ENCODE measurements at regions not wholly inside any gene's neighbourhood (a gene's known extent, or its start where the extent isn't known, plus 50 kb on each side); places are given as distances from the start of the nearest gene placed in this dataset.

GRCh38 chr2:16398486-16399043 lies 267.1 kb downstream of the CYRIA start:
- peaks cover 0 to 3% (median 2%) of the 10 kb centered on the region in 5 donors for H3K27me3 ChIP-seq (ENCODE audit: control insufficient read depth in 5 of 5, insufficient read depth in 4 of 5, low read length in 5 of 5)

GRCh38 chr2:16397681-16398475 lies 267.8 kb downstream of the CYRIA start:
- H3K36me3 ChIP-seq (ENCODE audit: control insufficient read depth in 5 of 5, insufficient read depth in 5 of 5, low read length in 5 of 5): no peaks in the 10 kb centered on the region

More at GRCh38 chr2:16398486-16399043, 267.1 kb downstream of the CYRIA start:
- H3K4me3 ChIP-seq (ENCODE audit: low read depth in 1 of 5, low read length in 5 of 5): no peak overlapping the region
- H3K9ac ChIP-seq (ENCODE audit: low read length in 5 of 5): no peak overlapping the region
- no peak overlapping the region for H3K27ac ChIP-seq (ENCODE audit: low read depth, low read length)
- H3K36me3 ChIP-seq (ENCODE audit: control insufficient read depth in 5 of 5, insufficient read depth in 5 of 5, low read length in 5 of 5): no peaks in the 10 kb centered on the region
- peaks cover 0 to 7% (median 4%) of the 10 kb centered on the region in 5 donors for H3K4me1 ChIP-seq (ENCODE audit: control insufficient read depth in 5 of 5, insufficient read depth in 5 of 5, low read length in 5 of 5)
- no peaks in the 10 kb centered on the region for H3K9me3 ChIP-seq (ENCODE audit: control insufficient read depth in 5 of 5, low read length in 5 of 5)

DNA sequence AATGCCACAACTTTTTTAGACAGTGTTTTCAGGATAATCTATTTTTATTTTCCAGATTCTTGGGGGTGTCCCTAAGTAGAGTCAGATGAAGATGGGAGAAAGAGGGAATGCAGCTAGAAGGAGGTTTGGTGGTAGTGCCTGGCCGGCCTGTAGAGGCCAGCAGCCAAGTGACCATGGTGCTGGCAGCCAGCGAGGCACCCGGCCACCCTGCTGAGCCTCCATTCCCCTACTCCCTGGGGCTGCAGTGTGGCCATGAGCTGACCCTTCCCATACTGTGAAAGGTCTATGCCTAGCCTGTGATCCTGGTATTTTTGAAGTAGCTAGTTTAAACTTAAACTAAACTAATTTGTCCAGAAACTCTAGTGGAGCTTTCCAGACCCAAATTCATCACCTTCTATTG lies 268.6 kb downstream of the CYRIA start:
- no peak overlapping the region for H3K4me3 ChIP-seq (ENCODE audit: low read depth in 1 of 5, low read length in 5 of 5)
- peaks cover 0 to 9% (median 4%) of the 10 kb centered on the region in 5 donors for H3K4me1 ChIP-seq (ENCODE audit: control insufficient read depth in 5 of 5, insufficient read depth in 5 of 5, low read length in 5 of 5)
- peaks cover 0 to 3% (median 2%) of the 10 kb centered on the region in 5 donors for H3K27me3 ChIP-seq (ENCODE audit: control insufficient read depth in 5 of 5, insufficient read depth in 4 of 5, low read length in 5 of 5)
- no peaks in the 10 kb centered on the region for H3K36me3 ChIP-seq (ENCODE audit: control insufficient read depth in 5 of 5, insufficient read depth in 5 of 5, low read length in 5 of 5)
- no peaks in the 10 kb centered on the region for H3K9me3 ChIP-seq (ENCODE audit: control insufficient read depth in 5 of 5, low read length in 5 of 5)
- no peak overlapping the region for H3K9ac ChIP-seq (ENCODE audit: low read length in 5 of 5)
- no peak overlapping the region for H3K27ac ChIP-seq (ENCODE audit: low read depth, low read length)

More at GRCh38 chr2:16397681-16398475, 267.8 kb downstream of the CYRIA start:
- H3K27me3 ChIP-seq (ENCODE audit: control insufficient read depth in 5 of 5, insufficient read depth in 4 of 5, low read length in 5 of 5): peaks cover 0 to 3% (median 2%) of the 10 kb centered on the region in 5 donors
- H3K9me3 ChIP-seq (ENCODE audit: control insufficient read depth in 5 of 5, low read length in 5 of 5): no peaks in the 10 kb centered on the region
- peaks cover 0 to 7% (median 4%) of the 10 kb centered on the region in 5 donors for H3K4me1 ChIP-seq (ENCODE audit: control insufficient read depth in 5 of 5, insufficient read depth in 5 of 5, low read length in 5 of 5)
- no peak overlapping the region for H3K27ac ChIP-seq (ENCODE audit: low read depth, low read length)
- no peak overlapping the region for H3K4me3 ChIP-seq (ENCODE audit: low read depth in 1 of 5, low read length in 5 of 5)
- H3K9ac ChIP-seq (ENCODE audit: low read length in 5 of 5): no peak overlapping the region

DNA sequence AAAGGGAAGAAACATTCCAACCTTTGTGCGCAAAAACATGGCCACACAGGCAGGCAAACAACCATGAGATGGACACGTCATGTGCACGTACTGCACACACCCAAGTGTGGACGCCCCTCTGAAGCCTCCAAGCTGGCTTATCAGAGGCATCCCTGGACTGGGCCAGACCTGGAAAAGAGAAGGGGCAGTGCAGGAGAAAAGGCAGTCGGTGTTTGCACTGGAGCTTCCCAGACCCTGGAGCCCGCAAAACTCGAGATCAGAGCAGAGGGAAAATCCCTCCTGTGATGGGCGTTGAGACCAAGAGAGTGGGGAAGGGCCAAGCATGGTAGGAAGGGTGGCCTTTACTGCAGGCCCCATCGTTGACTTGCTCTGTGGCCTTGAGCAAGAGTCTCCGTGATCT lies 269.5 kb downstream of the CYRIA start:
- Histone ChIP-seq H3K27me3 (ENCODE audit: control insufficient read depth in 5 of 5, insufficient read depth in 4 of 5, low read length in 5 of 5) (peaks cover 0 to 3% (median 2%) of the 10 kb centered on the region in 5 donors), H3K4me3 (ENCODE audit: low read depth in 1 of 5, low read length in 5 of 5) (no peak overlapping the region), H3K27ac (ENCODE audit: low read depth, low read length) (no peak overlapping the region), H3K9ac (ENCODE audit: low read length in 5 of 5) (no peak overlapping the region), H3K36me3 (ENCODE audit: control insufficient read depth in 5 of 5, insufficient read depth in 5 of 5, low read length in 5 of 5) (no peaks in the 10 kb centered on the region), H3K9me3 (ENCODE audit: control insufficient read depth in 5 of 5, low read length in 5 of 5) (no peaks in the 10 kb centered on the region), H3K4me1 (ENCODE audit: control insufficient read depth in 5 of 5, insufficient read depth in 5 of 5, low read length in 5 of 5) (peaks cover 0 to 9% (median 4%) of the 10 kb centered on the region in 5 donors)

DNA sequence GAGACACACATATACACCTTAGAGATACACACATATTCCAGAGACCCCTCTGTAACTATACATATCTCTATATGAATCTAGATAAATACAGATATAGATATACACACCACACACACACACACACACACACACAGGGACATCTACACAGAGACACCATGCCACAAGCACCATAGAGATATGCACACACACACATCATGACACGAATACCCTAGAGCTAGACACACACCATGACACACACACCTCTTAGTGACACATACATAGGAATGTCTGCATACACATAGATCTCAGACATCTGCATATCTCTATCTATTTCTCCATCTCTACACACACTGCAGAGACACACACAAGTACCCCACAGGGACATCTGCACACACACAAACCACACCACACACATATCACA lies 270.0 kb downstream of the CYRIA start:
- Histone ChIP-seq H3K9ac (ENCODE audit: low read length in 5 of 5) (no peak overlapping the region), H3K4me3 (ENCODE audit: low read depth in 1 of 5, low read length in 5 of 5) (no peak overlapping the region), H3K27me3 (ENCODE audit: control insufficient read depth in 5 of 5, insufficient read depth in 4 of 5, low read length in 5 of 5) (peaks cover 0 to 3% (median 2%) of the 10 kb centered on the region in 5 donors), H3K4me1 (ENCODE audit: control insufficient read depth in 5 of 5, insufficient read depth in 5 of 5, low read length in 5 of 5) (peaks cover 0 to 9% (median 4%) of the 10 kb centered on the region in 5 donors), H3K9me3 (ENCODE audit: control insufficient read depth in 5 of 5, low read length in 5 of 5) (no peaks in the 10 kb centered on the region), H3K27ac (ENCODE audit: low read depth, low read length) (no peak overlapping the region), H3K36me3 (ENCODE audit: control insufficient read depth in 5 of 5, insufficient read depth in 5 of 5, low read length in 5 of 5) (no peaks in the 10 kb centered on the region)

DNA sequence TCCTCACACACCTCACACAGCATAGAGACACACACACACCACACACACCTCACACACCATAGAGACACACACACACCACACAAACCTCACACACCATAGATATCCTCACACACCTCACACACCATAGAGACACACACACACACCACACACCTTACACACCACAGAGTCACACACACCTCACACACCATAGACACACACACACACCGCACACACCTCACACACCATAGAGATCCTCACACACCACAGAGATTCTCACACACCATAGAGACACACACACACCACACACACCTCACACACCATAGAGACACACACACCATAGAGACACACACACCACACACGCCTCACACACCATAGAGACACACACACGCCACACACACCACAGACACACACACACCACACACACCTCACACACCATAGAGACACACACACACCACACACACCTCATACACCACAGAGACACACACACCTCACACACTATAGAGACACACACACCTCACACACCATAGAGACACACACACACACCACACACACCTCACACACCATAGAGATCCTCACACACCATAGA lies 270.6 kb downstream of the CYRIA start:
- peaks cover 0 to 4% (median 0%) of the 10 kb centered on the region in 5 donors for H3K4me1 ChIP-seq (ENCODE audit: control insufficient read depth in 5 of 5, insufficient read depth in 5 of 5, low read length in 5 of 5)
- no peak overlapping the region for H3K27ac ChIP-seq (ENCODE audit: low read depth, low read length)
- H3K9me3 ChIP-seq (ENCODE audit: control insufficient read depth in 5 of 5, low read length in 5 of 5): no peaks in the 10 kb centered on the region
- H3K4me3 ChIP-seq (ENCODE audit: low read depth in 1 of 5, low read length in 5 of 5): no peak overlapping the region
- peaks cover 0 to 3% (median 2%) of the 10 kb centered on the region in 5 donors for H3K27me3 ChIP-seq (ENCODE audit: control insufficient read depth in 5 of 5, insufficient read depth in 4 of 5, low read length in 5 of 5)
- no peak overlapping the region for H3K9ac ChIP-seq (ENCODE audit: low read length in 5 of 5)
- H3K36me3 ChIP-seq (ENCODE audit: control insufficient read depth in 5 of 5, insufficient read depth in 5 of 5, low read length in 5 of 5): no peaks in the 10 kb centered on the region

DNA sequence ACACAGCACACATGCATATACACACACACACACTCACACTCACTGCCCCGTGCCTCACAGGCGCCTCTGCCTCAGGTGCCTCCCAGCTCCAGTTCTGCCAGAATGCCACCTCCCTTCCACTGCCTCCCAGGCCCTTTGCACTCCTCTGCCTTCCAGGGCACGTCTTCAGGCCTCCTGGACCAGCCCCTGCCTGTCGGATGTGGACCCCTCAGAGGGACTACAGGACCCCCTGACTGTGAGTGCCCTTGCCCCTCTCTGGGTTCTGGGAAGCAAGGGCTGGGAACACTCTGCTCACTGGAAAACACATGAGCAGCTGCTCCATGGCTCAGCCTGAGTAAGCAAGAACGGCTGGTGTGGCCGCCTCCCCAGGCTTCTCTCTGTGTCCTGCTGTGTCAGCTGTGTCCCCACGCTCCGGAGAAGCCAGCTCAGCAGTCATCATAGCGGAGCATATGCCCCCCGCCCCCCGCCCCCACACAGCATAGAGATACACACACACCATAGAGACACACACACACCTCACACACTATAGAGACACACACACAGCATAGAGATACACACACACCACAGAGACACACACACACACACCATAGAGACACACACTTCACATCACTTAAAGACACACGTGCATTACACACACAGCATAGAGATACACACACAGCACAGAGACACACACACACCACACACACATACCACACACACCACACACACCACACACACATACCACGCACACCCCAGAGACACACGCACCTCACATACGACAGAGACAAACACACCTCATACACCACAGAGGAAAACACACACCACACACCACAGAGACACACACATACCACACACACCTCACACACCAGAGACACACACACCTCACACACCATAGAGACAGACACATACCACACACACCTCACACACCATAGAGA lies 271.3 kb downstream of the CYRIA start:
- H3K36me3 ChIP-seq (ENCODE audit: control insufficient read depth in 5 of 5, insufficient read depth in 5 of 5, low read length in 5 of 5): no peaks in the 10 kb centered on the region
- no peak overlapping the region for H3K27ac ChIP-seq (ENCODE audit: low read depth, low read length)
- H3K27me3 ChIP-seq (ENCODE audit: control insufficient read depth in 5 of 5, insufficient read depth in 4 of 5, low read length in 5 of 5): peaks cover 0 to 3% (median 2%) of the 10 kb centered on the region in 5 donors
- peaks cover 0 to 2% (median 0%) of the 10 kb centered on the region in 5 donors for H3K4me1 ChIP-seq (ENCODE audit: control insufficient read depth in 5 of 5, insufficient read depth in 5 of 5, low read length in 5 of 5)
- H3K9ac ChIP-seq (ENCODE audit: low read length in 5 of 5): no peak overlapping the region
- no peak overlapping the region for H3K4me3 ChIP-seq (ENCODE audit: low read depth in 1 of 5, low read length in 5 of 5)
- no peaks in the 10 kb centered on the region for H3K9me3 ChIP-seq (ENCODE audit: control insufficient read depth in 5 of 5, low read length in 5 of 5)

DNA sequence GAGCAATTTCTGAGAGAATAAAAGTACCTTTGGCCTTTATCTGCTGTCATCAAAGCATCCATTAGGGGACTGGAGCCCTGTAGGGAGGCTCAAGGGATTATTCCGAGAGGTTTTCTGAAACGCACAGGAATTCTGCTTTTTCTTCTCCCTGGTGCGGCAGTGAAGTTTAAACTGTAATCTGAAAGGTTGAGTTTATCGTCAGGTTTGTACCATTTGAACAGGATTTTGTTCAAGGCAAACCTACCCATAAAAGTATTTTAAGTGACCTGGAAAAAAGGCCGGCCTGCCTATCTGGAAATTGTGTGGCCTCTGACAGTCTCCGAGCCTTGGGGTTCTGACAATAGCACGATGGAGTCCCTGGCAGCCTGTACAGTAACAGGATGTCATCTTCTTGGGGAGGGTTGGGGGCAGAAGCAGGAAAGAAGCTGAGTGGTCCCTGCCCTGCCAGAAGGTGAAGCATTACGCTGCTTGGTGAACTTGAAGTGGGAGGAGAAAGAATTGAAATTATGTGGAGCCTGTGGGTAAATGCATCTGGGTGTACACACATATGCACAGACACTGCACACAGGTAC lies 272.0 kb downstream of the CYRIA start:
- Histone ChIP-seq H3K4me3 (ENCODE audit: low read depth in 1 of 5, low read length in 5 of 5) (no peak overlapping the region), H3K9ac (ENCODE audit: low read length in 5 of 5) (no peak overlapping the region), H3K36me3 (ENCODE audit: control insufficient read depth in 5 of 5, insufficient read depth in 5 of 5, low read length in 5 of 5) (no peaks in the 10 kb centered on the region), H3K4me1 (ENCODE audit: control insufficient read depth in 5 of 5, insufficient read depth in 5 of 5, low read length in 5 of 5) (peaks cover 0 to 2% (median 0%) of the 10 kb centered on the region in 5 donors), H3K27me3 (ENCODE audit: control insufficient read depth in 5 of 5, insufficient read depth in 4 of 5, low read length in 5 of 5) (peaks cover 0 to 3% (median 2%) of the 10 kb centered on the region in 5 donors), H3K27ac (ENCODE audit: low read depth, low read length) (no peak overlapping the region), H3K9me3 (ENCODE audit: control insufficient read depth in 5 of 5, low read length in 5 of 5) (no peaks in the 10 kb centered on the region)

- H3K36me3 ChIP-seq (ENCODE audit: control insufficient read depth in 5 of 5, insufficient read depth in 5 of 5, low read length in 5 of 5): no peaks in the 10 kb centered on the region
- peaks cover 0 to 2% (median 0%) of the 10 kb centered on the region in 5 donors for H3K4me1 ChIP-seq (ENCODE audit: control insufficient read depth in 5 of 5, insufficient read depth in 5 of 5, low read length in 5 of 5)
- no peak overlapping the region for H3K27ac ChIP-seq (ENCODE audit: low read depth, low read length)
- peaks cover 0 to 3% (median 2%) of the 10 kb centered on the region in 5 donors for H3K27me3 ChIP-seq (ENCODE audit: control insufficient read depth in 5 of 5, insufficient read depth in 4 of 5, low read length in 5 of 5)
- no peak overlapping the region for H3K9ac ChIP-seq (ENCODE audit: low read length in 5 of 5)
- no peak overlapping the region for H3K4me3 ChIP-seq (ENCODE audit: low read depth in 1 of 5, low read length in 5 of 5)
- H3K9me3 ChIP-seq (ENCODE audit: control insufficient read depth in 5 of 5, low read length in 5 of 5): no peaks in the 10 kb centered on the region
Observed at GRCh38 chr2:16392647-16393499, 272.8 kb downstream of the CYRIA start.
